Lower leg skin (tissue), 3 donors: ENCODE measurements at regions not wholly inside any gene's neighbourhood (a gene's known extent, or its start where the extent isn't known, plus 50 kb on each side); places are given as distances from the start of the nearest gene placed in this dataset.

ENCODE experiments used
- POLR2A ChIP-seq, 2 donors: fragments of 450-650 bp; IDR thresholded peaks; one replicate each; pipeline ENCODE4 v1.6.1; 2016 to 2017; ENCODE audit warnings: antibody characterized with exemption in 2 of 2, mild to moderate bottlenecking in 1 of 2, moderate library complexity in 1 of 2
- TF ChIP-seq, protein P1 (sequence below), 3 donors: fragments of 450-650 bp; IDR thresholded peaks; one replicate each; pipeline ENCODE4 v1.5.1; 2016; ENCODE audit warnings: antibody characterized with exemption in 3 of 3, mild to moderate bottlenecking in 3 of 3, moderate library complexity in 2 of 3

GRCh38 chr2:15702452-15702851 is 110.8 kb downstream of the DDX1 start:
- TF ChIP-seq, protein P1, sequence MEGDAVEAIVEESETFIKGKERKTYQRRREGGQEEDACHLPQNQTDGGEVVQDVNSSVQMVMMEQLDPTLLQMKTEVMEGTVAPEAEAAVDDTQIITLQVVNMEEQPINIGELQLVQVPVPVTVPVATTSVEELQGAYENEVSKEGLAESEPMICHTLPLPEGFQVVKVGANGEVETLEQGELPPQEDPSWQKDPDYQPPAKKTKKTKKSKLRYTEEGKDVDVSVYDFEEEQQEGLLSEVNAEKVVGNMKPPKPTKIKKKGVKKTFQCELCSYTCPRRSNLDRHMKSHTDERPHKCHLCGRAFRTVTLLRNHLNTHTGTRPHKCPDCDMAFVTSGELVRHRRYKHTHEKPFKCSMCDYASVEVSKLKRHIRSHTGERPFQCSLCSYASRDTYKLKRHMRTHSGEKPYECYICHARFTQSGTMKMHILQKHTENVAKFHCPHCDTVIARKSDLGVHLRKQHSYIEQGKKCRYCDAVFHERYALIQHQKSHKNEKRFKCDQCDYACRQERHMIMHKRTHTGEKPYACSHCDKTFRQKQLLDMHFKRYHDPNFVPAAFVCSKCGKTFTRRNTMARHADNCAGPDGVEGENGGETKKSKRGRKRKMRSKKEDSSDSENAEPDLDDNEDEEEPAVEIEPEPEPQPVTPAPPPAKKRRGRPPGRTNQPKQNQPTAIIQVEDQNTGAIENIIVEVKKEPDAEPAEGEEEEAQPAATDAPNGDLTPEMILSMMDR (IDR thresholded peaks at IDR 0.05), result no peak
- TF ChIP-seq POLR2A (IDR thresholded peaks at IDR 0.05), result no peak
